GM18907 (cell line): ENCODE measurements at regions not wholly inside any gene's neighbourhood (a gene's known extent, or its start where the extent isn't known, plus 50 kb on each side); places are given as distances from the start of the nearest gene placed in this dataset.

Experiments used
- ATAC-seq: cut with Tn5 transposase; IDR thresholded peaks from one replicate; pipeline ENCODE4 v1.9.1; 2021; ENCODE audit warnings: mild to moderate bottlenecking, moderate library complexity; ENCODE audit not compliant: unreplicated experiment

DNA sequence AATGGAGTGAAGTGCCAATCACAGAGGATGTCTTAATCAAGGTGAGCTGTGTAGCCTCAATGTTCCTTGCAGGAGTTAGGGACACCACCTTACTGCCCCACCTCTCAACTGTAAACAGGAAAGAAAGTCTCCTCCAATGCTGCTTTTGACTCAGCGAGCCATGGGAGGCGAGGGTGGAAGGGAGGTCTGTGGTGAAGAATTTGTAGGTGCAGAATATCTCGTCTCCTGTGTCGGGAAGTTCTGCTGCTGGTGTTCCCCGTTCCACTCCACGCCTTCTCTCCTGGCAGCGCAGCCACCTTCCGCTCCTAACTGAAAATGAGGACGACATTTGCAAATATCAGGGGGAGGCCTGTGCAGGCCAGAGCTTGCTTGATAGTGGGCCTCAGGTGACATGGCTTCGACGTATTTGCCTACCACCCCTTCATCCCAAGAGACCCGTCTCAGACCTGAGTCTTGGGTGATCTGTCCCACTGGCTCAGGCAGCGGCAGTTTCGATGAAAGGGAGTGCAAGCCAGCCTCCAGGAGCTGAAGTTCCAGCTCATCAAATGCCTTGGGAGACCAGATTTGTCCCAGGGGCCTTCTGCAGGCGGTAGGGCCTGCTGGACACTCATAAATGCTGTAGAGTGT, 368.3 kb upstream of the C1orf174 start:
- ATAC-seq = peak; percentile 14

DNA sequence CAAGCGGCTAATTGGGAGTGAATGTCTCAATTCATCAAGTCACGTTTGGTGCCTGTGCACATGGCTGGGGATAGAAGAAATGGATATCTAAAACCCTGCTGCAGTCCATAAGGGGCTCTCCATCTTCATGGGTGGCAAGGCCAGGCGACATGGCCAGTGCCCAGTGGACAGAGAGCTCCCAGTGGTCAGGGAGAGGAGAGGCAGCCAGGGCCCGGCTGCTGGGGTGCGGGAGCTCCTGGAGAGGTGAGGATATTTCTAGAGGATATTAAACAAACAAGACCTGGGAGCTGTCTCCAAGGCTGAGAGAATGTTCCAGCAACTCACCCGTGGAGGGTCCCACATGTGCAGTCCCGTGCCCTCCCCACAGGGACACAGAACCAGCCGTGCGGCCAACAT, 368.8 kb upstream of the C1orf174 start:
- no peak for ATAC-seq

DNA sequence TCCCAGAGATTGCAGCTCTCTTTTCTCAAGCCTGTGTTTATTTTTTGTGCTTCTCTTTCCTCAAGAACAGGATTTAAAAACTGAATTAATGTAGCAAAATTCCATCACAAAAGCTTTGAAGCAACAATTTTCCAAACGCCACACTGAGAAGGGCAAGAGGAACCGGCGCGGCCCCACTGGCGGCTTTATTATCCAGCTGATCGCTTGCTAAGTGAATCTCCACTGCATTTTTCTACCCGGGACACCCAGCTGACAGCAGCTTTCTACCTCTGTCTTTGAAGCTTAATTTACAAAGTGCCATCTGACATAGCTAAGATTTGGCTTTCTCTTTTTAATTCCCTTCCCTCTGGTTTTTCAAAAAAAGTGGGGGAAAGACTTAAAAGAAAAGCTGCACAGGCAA, 369.3 kb upstream of the C1orf174 start:
- ATAC-seq = no peak

DNA sequence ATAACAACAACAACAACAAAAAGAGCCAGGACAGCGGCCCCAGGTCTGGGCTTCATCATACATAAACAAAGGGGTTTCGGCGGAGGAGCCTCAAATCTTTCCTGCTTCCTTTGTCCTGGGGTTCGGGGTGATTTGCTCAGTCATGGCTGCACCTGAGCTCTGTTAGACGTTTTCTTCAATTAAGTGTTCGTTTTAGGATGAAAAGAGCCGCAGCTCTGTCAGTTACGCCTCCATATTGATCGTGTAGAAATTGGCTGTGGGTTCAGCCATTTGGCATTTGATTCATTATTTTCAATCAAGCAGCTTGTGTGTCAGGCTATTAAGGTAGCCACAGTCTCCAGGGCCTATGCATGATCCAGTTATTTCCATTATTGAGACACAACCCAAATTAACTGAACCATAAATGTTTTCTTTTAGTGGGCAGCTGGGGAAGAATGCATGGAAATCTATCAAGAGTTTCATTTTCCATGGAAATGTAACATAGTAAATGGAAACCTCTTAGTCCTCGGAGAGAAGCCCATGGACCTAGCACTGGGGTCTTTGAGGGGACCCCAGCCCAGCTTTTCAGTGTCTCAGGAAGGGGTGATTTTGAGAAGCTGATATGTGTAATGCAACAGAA, 370.0 kb upstream of the C1orf174 start:
- ATAC-seq = no peak

DNA sequence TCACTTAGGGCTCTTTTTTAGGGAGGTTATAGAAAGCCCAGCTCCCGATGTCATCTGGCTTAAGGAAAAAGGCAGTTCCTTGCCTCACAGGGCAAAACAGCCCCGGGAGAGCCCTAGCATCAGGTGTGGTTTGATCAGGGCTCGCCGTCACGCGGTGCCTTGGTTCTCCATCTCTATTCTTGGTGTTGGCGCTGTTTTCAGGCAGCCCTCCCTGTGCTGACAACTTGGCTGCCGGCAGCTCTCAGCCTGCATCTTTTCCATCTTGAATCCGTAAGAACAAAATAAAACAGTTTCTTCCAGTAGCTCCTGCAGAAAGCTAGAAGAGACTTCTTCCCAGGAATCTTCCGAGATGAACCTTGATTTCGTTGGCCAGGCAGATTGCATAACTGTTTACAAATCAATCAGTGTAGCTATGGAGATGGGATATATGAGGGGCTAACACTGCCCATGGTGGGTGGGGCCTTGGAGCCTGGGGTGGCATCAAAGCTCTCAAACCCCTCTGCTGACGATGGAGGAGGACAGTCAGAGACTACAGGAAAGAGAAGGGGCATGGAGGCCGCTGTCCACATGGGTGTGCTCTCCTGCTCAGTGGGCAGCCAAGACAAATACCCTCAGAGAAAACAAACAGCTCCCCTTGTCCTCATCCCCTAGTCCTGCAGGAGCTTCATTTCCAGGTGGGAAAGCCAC, 370.7 kb upstream of the C1orf174 start:
- ATAC-seq = no peak

DNA sequence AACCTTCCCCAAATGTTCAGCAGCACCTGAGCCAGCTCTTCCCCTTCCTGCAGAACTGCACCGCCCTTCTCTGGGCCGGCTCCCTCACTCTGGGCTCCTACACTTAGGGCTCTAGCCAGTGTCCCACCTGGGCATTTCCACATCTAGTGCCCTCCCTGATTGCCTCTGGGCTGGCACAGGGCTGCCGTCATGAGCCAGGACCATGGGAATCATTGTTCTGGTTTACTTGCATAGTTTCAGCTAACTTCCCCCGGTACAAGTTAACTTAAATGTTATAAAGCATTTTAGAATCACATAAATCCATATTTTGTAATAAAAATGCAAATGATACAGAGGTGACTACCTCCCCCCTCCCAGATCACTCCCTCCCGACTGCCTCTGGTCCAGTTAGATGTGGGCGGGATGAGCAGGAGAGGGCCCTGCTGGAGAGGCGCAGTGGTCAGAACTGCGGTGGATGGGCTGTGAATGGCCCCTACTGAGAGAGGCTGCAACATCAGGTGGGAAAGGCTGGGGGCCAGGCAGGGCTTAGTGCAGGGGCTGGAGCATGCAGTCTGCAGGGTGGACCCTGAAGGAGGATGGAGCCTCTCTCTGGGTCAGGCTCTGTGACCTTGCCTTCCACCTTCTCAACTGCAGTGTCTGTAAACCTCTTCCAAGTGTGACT, 371.4 kb upstream of the C1orf174 start:
- no peak for ATAC-seq

DNA sequence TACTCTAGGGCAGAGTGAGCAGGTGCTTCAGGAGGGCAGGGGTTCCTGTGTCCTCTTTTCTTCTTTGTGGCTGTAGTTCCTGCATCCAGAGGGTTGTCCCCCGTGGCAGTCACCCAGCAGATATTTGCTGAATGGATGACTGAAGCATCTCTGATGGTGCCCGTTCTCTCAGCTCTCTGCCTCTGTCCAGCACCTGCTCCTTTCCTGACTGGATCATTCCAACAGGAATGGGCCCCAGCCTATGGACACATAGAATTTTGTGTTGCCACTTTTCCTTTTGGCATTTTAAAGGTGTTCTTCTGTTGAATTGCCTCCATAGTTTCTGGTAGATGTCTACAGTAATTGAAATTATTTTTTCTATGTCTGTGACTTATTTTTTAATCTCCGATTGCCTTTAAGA, 372.5 kb upstream of the C1orf174 start:
- ATAC-seq = no peak

DNA sequence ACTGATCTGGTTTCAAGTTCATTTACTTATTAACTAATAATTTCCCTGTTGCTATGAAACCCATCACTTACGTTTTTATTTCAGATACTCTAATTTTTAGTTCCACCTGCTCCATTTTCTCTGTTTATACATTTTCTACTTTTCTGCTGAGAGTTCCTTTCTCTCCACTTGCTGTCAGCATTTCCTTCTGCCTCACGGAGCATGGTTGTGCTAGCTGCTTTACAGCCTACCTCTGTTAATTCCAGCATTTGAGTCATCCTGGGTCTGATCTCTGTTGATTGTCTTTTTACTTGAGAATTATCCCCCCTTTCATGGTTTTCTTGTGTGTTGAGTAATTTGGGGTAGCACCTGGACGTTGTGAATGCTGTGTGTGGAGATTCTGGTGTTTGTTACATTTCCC, 373.2 kb upstream of the C1orf174 start:
- ATAC-seq = no peak

DNA sequence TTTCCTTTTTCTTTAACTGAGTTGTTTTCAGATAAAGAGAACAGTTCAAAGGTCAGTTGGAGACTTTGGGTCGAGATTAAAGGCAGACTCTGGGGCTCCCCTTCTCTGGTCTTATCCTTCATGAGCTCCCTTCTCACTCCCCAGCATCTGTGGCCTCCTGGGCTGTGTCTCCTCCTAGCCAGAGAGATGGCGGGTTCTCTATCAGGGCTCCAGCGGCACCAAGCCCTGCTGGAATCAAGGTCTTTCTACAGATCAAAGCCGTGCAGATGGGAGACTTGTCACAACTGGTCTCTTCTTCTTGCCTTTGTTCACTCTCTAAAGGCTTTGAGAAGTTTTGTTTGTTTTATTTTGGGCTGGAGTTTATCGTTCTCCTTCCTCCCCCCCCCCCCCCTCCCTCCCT, 373.7 kb upstream of the C1orf174 start:
- no peak for ATAC-seq

DNA sequence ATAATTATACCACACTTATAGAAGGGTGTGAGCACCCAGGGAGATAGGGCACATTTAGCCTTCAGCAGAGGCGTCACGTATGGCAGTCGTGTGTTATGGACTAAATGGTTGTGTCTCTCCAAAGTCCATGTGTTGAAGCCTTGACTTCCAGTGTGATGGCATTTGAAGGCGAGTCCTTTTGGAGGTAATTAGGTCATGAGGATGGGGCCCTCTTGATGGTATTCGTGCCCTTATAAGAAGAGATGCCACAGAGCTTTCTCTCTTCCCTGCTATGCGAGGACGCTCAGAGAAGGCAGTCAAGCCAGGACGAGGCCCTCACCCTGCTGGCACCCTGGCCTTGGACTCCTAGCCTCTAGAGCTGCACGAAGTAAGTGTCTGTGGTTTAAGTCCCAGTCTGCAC, 375.0 kb upstream of the C1orf174 start:
- ATAC-seq = no peak

DNA sequence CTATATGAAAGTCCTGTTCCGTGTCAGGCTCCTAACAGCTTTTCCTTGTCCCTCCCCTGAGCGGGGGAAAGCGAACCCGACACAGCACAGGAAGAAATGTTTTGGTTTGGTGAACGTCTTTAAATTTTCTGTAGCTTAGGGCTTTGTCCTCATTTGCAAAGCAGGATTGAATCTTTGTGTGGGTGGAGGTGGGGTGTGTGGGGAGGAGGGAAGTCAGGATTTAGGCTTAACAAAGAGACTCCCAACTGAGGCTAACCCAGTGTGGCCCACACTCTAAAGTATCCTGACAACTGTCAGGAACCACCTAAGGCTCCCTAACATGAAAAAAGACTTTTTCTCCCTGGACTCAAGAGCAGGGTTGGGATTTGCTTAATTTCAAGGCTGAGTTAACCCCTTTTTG, 376.2 kb upstream of the C1orf174 start:
- ATAC-seq = no peak

DNA sequence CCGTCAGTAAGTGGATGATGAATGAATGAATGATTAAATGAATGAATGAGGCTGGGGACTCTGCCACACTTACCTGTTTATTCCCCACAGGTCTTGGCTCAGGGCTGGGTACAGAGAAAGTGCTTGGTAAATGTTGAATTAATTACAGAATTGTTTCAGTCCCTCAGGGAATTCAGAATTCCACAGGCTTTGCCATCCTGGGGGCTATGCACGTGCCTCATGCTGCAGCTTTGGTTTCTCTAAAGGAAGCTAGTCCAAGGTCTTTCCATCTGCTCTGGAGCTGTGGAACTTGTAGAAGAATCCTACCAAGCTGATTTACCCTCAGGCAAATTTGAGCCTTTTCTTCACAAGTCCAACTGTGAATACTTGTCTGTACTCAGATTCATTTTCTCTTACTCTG, 376.8 kb upstream of the AJAP1 start:
- no peak for ATAC-seq

DNA sequence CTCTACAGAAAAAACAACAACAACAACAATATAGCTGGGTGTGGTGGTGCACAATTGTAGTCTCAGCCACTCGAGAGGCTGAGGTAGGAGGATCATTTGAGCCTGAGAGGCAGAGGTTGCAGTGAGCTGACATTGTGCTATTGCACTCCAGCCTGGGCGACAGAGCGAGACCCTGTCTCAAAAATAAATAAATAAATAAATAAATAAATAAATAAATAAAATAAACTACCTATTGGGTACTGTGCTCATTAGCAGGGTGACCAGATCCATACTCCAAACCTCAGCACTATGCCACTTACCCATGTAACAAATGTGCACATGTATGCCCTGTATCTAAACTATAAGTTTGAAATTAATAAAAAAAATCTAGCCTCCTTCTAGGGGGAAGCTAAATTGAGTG, 369.4 kb upstream of the AJAP1 start:
- ATAC-seq = no peak

DNA sequence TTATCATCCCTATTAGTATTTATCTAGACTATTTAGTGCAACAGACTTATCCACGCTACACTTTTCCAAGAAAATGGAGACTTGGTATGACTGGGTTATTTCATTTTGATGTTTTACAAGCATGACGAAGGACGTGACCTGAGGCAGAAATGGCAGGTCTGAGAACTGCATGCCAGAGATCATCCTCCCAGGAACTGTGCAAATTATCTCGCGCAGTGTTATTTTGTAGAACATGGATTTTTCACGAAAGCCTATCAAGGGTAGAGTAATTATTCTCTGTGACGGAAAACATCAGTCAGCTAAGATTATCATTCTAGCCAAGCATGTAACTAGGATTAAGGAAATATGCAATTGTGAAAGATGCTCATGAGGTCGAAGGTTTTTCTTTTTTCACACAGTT, 361.5 kb upstream of the AJAP1 start:
- ATAC-seq = no peak

DNA sequence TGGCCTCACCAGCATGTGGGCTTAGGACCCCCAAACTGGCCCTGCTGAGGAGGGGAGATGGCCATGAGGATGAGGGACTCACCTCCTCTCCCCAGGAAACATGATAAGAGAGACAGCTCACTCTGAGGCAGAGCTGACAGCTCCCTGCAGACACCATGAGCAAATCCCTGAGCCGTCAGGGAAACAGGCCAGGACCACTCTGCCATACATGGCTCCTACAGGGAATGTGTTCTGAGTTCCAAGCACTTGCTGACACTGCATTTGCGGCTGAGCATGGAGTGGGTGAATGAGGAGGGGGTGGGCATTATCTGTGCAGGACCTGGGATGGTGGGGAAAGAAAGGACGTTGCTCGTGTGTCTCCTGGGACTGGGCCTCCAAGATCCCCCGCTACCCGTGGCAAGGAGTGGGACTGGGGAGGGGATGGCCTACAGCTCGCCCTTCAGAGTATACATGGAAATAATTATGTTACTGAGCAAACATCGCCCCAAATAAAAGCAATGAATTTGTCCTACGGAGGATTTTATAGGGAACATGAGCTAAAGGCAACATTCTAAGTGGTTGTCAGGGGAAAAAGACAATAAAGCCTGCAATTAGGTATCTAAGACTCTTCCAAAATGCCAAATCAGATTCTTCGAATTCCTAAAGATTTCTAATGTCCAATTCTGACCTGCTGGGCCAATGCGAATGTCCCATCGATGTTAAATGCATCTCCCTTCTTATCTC, 355.9 kb upstream of the AJAP1 start:
- ATAC-seq = no peak

DNA sequence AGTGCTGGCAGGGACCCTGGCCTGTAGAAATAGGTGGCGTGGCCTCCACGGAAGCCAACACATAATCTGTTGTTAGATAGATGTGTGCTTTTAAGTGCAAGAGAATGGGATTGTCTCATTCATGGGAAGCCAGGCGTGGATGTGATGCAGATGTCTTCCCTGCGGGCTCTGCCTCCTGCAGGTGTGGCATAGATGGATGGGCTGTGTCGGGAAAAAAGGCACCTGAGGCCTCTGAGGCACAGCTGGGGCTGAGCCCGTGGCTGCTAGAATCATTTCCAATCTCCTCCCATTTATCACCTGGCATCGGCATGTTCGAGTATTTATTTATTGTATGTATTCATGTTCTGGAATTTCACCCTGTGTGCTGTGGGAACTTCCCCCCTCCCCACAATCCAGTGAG, 353.4 kb upstream of the AJAP1 start:
- ATAC-seq = no peak

DNA sequence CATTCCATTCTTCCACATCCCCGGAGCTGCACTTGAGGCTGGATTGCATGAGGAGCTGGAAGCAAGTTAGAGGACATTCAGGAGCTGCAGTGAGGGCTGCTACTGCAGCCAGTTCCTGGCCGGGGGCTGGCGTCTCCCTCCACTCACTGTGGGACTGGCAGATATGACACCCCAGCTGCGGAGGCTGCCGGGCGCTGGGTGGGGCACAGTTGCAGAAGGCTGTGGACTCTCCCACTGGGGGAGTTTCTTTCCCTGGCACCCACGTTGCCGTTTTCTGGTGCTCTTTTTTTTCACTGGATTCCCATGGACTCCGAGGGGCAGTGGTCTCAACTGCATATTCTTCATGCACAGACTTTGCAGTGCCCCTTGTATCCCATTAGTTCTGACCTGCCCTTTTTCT, 351.1 kb upstream of the AJAP1 start:
- no peak for ATAC-seq

DNA sequence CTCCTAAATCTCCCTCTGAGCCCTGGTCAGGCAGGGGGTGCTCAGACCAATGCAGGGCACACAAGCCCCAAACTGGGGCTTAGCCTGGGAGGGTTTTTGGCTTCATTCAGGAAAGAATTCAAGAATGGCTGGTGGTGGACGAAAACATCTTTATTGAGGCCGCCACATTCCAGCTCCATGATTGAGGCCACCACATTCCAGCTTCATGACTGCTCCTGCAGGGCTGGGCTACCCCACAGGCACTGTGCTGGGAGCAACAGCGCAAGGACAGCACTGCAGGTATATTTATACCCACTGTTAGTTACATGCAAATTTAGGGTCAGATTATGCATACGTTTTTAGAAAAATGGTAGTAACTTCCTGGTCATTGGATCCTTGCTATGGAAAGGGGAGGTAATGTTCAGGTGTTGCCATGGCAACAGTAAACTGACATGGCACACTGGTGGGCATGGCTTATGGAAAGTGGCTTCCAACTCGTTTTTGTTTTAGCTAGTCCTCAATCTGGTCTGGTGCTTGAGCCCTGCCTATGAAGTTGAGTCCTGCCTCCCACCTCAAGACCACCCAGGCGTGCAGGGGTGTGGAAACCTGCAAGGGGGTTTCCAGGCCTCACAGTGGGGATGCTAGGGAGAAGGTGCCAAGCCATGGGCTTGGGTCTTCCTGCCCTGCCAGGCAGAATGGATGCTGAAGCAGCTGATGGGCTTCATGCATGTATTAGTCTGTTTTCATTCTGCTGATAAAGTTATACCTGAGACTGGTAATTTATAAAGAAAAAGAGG, 348.7 kb upstream of the AJAP1 start:
- no peak for ATAC-seq

DNA sequence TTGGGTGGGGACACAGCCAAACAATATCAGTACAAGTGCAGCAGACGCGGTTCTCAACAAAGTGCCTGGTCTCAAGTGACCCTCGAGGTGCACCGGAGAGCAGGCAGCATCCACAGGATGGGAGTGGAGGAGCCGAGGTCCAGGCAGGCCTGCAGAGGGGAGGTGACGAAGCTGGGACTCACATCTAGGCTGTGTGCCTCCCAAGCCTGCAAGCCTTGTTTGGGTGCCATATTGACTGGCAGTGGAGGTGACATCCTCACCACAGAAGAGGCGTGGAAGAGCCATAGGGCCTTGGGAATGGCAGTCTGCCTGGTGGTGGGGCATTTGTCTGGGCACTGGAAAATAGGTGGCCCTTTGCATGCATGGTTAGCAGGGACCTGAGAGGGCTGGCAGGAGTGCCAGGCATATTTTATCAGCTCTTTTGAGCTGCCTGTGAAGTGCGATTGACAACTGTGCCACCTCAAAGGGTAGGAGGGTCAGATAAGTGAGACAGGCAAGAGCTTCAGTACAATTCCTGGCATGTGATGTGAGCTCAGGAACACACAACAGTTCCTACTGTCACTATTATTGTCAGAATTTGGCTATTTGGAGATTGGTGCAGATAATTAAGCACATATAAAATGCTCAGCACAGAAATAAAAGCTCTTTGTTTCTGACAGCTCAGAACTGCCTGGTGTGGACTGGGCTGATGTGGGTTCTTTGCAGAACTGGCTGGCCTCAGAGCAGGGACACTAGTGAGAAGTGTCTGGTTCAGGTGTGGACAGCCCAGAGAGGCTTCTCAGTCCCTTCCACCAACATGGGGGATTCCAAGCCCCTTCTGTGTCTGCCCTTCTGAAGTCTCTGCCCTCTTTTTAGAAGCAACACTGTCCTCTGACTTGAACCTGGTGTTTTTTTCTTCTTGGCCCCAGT, 347.6 kb upstream of the AJAP1 start:
- no peak for ATAC-seq

DNA sequence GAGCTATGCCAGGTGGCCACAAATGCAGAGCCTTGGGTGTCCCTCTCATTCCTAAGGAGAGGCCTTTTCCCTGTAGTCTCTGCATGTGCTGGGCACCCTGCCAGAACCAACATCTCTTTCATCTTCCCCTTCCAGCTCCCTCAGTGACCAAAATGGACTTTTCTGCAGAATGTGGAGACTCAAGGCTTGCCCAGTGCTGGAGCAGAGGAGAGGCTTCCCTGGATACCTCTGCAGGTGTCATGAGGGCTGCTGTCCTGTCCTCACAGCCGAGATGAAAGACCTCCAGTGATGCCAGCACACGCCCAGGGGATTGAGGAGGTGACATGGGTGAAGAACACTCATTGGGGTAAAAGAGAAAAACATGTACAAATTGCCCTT, 347.0 kb upstream of the AJAP1 start:
- ATAC-seq = no peak
